ENCODE measurements at regions not wholly inside any gene's neighbourhood (a gene's known extent, or its start where the extent isn't known, plus 50 kb on each side); places are given as distances from the start of the nearest gene placed in this dataset.

- no peaks in the 10 kb centered on the region for H3K9me3 Mint-ChIP-seq
- no peak overlapping the region for H3K27ac Mint-ChIP-seq
- peaks cover 0 to 18% (median 2%) of the 10 kb centered on the region in 3 donors for H3K27me3 Mint-ChIP-seq (ENCODE audit: low read depth in 3 of 3)
These were observed 425.4 kb downstream of the BCOR start for GRCh38 chrX:39672405-39672804.

GRCh38 chrX:39674490-39675161, 423.1 kb downstream of the BCOR start:
- H3K27ac Mint-ChIP-seq = no peak overlapping the region
- no peaks in the 10 kb centered on the region for H3K36me3 Mint-ChIP-seq
- peaks cover 0 to 13% (median 0%) of the 10 kb centered on the region in 3 donors for H3K27me3 Mint-ChIP-seq (ENCODE audit: low read depth in 3 of 3)

More at GRCh38 chrX:39672405-39672804, 425.4 kb downstream of the BCOR start:
- DNase-seq = no peak
- Mint-ChIP-seq H3K4me1 (no peaks in the 10 kb centered on the region), H3K36me3 (no peaks in the 10 kb centered on the region), H3K4me3 (no peak overlapping the region)

GRCh38 chrX:39675162-39675553, 422.6 kb downstream of the BCOR start:
- Mint-ChIP-seq H3K4me1 (no peaks in the 10 kb centered on the region), H3K9me3 (no peaks in the 10 kb centered on the region), H3K4me3 (no peak overlapping the region), H3K27ac (no peak overlapping the region), H3K36me3 (no peaks in the 10 kb centered on the region), H3K27me3 (ENCODE audit: low read depth in 3 of 3) (peaks cover 0 to 13% (median 0%) of the 10 kb centered on the region in 3 donors)
- no peak for DNase-seq

More at GRCh38 chrX:39674490-39675161, 423.1 kb downstream of the BCOR start:
- Mint-ChIP-seq H3K9me3 (no peaks in the 10 kb centered on the region), H3K4me1 (no peaks in the 10 kb centered on the region), H3K4me3 (no peak overlapping the region)
- DNase-seq = no peak

GRCh38 chrX:39675619-39676018, 422.1 kb downstream of the BCOR start:
- Mint-ChIP-seq H3K9me3 (no peaks in the 10 kb centered on the region), H3K4me1 (no peaks in the 10 kb centered on the region), H3K27ac (no peak overlapping the region), H3K36me3 (no peaks in the 10 kb centered on the region), H3K4me3 (no peak overlapping the region), H3K27me3 (ENCODE audit: low read depth in 3 of 3) (peaks cover 0 to 13% (median 0%) of the 10 kb centered on the region in 3 donors)
- no peak for DNase-seq

GRCh38 chrX:39676434-39676833, 421.3 kb downstream of the BCOR start:
- H3K9me3 Mint-ChIP-seq = no peaks in the 10 kb centered on the region
- H3K27me3 Mint-ChIP-seq (ENCODE audit: low read depth in 3 of 3) = peaks cover 0 to 13% (median 0%) of the 10 kb centered on the region in 3 donors
- no peak overlapping the region for H3K27ac Mint-ChIP-seq
- no peaks in the 10 kb centered on the region for H3K36me3 Mint-ChIP-seq
- no peak overlapping the region for H3K4me3 Mint-ChIP-seq
- H3K4me1 Mint-ChIP-seq = no peaks in the 10 kb centered on the region
- DNase-seq = no peak

- peaks cover 0 to 8% (median 0%) of the 10 kb centered on the region in 3 donors for H3K27me3 Mint-ChIP-seq (ENCODE audit: low read depth in 3 of 3)
- no peaks in the 10 kb centered on the region for H3K36me3 Mint-ChIP-seq
- no peaks in the 10 kb centered on the region for H3K4me1 Mint-ChIP-seq
- H3K27ac Mint-ChIP-seq = no peak overlapping the region
- DNase-seq = no peak
- H3K4me3 Mint-ChIP-seq = no peak overlapping the region
- H3K9me3 Mint-ChIP-seq = no peaks in the 10 kb centered on the region
These were observed 420.2 kb downstream of the BCOR start for GRCh38 chrX:39677585-39677977.

- H3K4me1 Mint-ChIP-seq = no peaks in the 10 kb centered on the region
- no peak for DNase-seq
- H3K4me3 Mint-ChIP-seq = no peak overlapping the region
- H3K27me3 Mint-ChIP-seq (ENCODE audit: low read depth in 3 of 3) = peaks cover 0 to 5% (median 0%) of the 10 kb centered on the region in 3 donors
- H3K9me3 Mint-ChIP-seq = no peaks in the 10 kb centered on the region
- no peak overlapping the region for H3K27ac Mint-ChIP-seq
- no peaks in the 10 kb centered on the region for H3K36me3 Mint-ChIP-seq
These were observed 419.6 kb downstream of the BCOR start for GRCh38 chrX:39677978-39678791.

- Mint-ChIP-seq H3K9me3 (no peaks in the 10 kb centered on the region), H3K27ac (no peak overlapping the region), H3K27me3 (ENCODE audit: low read depth in 3 of 3) (peaks cover 0 to 1% (median 0%) of the 10 kb centered on the region in 3 donors), H3K4me1 (no peaks in the 10 kb centered on the region), H3K36me3 (no peaks in the 10 kb centered on the region), H3K4me3 (no peak overlapping the region)
- DNase-seq = no peak
These were observed 418.8 kb downstream of the BCOR start for GRCh38 chrX:39678914-39679313.

GRCh38 chrX:39679497-39680157, 418.1 kb downstream of the BCOR start:
- Mint-ChIP-seq H3K4me1 (no peaks in the 10 kb centered on the region), H3K36me3 (no peaks in the 10 kb centered on the region), H3K27ac (no peak overlapping the region)

GRCh38 chrX:39681885-39682284, 415.9 kb downstream of the BCOR start:
- H3K27ac Mint-ChIP-seq = no peak overlapping the region
- H3K36me3 Mint-ChIP-seq = no peaks in the 10 kb centered on the region
- no peaks in the 10 kb centered on the region for H3K9me3 Mint-ChIP-seq
- no peak for DNase-seq
- no peak overlapping the region for H3K4me3 Mint-ChIP-seq
- peaks cover 0 to 14% (median 4%) of the 10 kb centered on the region in 3 donors for H3K27me3 Mint-ChIP-seq (ENCODE audit: low read depth in 3 of 3)
- H3K4me1 Mint-ChIP-seq = no peaks in the 10 kb centered on the region

More at GRCh38 chrX:39679497-39680157, 418.1 kb downstream of the BCOR start:
- Mint-ChIP-seq H3K4me3 (no peak overlapping the region), H3K9me3 (no peaks in the 10 kb centered on the region), H3K27me3 (ENCODE audit: low read depth in 3 of 3) (peaks cover 0 to 5% (median 0%) of the 10 kb centered on the region in 3 donors)
- DNase-seq = no peak

GRCh38 chrX:39682778-39683177, 415.0 kb downstream of the BCOR start:
- no peak for DNase-seq
- H3K9me3 Mint-ChIP-seq = no peaks in the 10 kb centered on the region
- no peak overlapping the region for H3K4me3 Mint-ChIP-seq

GRCh38 chrX:39688219-39688575, 409.6 kb downstream of the BCOR start:
- no peaks in the 10 kb centered on the region for H3K9me3 Mint-ChIP-seq
- DNase-seq = no peak
- H3K27me3 Mint-ChIP-seq (ENCODE audit: low read depth in 3 of 3) = peaks cover 5 to 34% (median 6%) of the 10 kb centered on the region in 3 donors
- H3K27ac Mint-ChIP-seq = no peak overlapping the region
- H3K36me3 Mint-ChIP-seq = no peaks in the 10 kb centered on the region
- H3K4me1 Mint-ChIP-seq = no peaks in the 10 kb centered on the region
- H3K4me3 Mint-ChIP-seq = no peak overlapping the region

More at GRCh38 chrX:39682778-39683177, 415.0 kb downstream of the BCOR start:
- Mint-ChIP-seq H3K27ac (no peak overlapping the region), H3K4me1 (no peaks in the 10 kb centered on the region), H3K27me3 (ENCODE audit: low read depth in 3 of 3) (peaks cover 0 to 17% (median 4%) of the 10 kb centered on the region in 3 donors), H3K36me3 (no peaks in the 10 kb centered on the region)

GRCh38 chrX:39688576-39689375, 409.0 kb downstream of the BCOR start:
- DNase-seq = no peak
- H3K36me3 Mint-ChIP-seq = no peaks in the 10 kb centered on the region
- H3K4me3 Mint-ChIP-seq = no peak overlapping the region
- H3K27me3 Mint-ChIP-seq (ENCODE audit: low read depth in 3 of 3) = peaks cover 5 to 34% (median 6%) of the 10 kb centered on the region in 3 donors
- no peak overlapping the region for H3K27ac Mint-ChIP-seq
- no peaks in the 10 kb centered on the region for H3K9me3 Mint-ChIP-seq
- H3K4me1 Mint-ChIP-seq = no peaks in the 10 kb centered on the region

Data from immature natural killer cell (primary cell).